DMS114 treated with DMSO at 0.1 percent for 48 hours (cell line): ENCODE measurements at regions not wholly inside any gene's neighbourhood (a gene's known extent, or its start where the extent isn't known, plus 50 kb on each side); places are given as distances from the start of the nearest gene placed in this dataset.
"Not testable (repeated sequence)": the region's sequence is repeated elsewhere in the genome, so short reads cannot be mapped to it uniquely, and the experiment has no call there.

Source experiments
- DNase-seq: peaks from one replicate; lab custom pipeline; 2025; ENCODE audit not compliant: unreplicated experiment; lab: John Stamatoyannopoulos, UW

DNA sequence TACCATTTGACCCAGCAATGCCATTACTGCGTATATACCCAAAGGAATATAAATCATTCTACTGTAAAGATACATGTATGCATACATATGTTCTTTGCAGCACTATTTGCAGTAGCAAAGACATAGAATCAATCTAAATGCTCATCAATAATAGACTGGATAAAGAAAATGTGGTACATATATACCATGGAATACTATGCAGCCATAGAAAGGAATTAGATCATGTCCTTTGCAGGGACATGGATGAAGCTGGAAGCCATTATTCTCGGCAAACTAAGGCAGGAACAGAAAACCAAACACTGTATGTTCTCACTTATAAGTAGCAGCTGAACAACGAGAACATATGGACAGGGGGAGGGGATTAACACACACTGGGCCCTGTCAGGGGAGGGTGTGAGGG is 54.8 kb upstream of the ZNF30 start:
- DNase-seq = not testable (repeated sequence)

DNA sequence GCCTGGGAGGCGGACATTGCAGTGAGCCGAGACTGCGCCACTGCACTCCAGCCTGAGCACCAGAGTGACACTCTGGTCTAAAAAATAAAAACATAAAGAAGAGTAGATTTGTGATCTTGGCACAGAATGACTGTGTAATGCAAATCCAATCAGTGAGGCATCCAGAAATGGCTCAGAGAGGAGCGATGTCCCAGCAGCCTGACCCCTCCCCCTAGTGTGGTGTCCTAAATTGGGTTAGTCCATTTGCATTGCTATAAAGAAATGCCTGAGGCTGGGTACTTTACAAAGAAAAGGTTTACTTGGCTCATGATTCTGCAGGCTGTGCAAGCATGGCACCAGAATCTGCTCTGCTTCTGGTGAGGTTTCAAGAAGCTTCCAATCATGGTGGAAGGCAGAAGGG is 59.1 kb upstream of the ZNF30 start:
- DNase-seq = no peak

DNA sequence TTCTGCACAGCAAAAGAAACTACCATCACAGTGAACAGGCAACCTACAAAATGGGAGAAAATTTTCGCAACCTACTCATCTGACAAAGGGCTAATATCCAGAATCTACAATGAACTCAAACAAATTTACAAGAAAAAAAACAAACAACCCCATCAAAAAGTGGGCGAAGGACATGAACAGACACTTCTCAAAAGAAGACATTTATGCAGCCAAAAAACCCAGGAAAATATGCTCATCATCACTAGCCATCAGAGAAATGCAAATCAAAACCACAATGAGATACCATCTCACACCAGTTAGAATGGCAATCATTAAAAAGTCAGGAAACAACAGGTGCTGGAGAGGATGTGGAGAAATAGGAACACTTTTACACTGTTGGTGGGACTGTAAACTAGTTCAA is 61.5 kb upstream of the ZNF30 start:
- DNase-seq = not testable (repeated sequence)

DNA sequence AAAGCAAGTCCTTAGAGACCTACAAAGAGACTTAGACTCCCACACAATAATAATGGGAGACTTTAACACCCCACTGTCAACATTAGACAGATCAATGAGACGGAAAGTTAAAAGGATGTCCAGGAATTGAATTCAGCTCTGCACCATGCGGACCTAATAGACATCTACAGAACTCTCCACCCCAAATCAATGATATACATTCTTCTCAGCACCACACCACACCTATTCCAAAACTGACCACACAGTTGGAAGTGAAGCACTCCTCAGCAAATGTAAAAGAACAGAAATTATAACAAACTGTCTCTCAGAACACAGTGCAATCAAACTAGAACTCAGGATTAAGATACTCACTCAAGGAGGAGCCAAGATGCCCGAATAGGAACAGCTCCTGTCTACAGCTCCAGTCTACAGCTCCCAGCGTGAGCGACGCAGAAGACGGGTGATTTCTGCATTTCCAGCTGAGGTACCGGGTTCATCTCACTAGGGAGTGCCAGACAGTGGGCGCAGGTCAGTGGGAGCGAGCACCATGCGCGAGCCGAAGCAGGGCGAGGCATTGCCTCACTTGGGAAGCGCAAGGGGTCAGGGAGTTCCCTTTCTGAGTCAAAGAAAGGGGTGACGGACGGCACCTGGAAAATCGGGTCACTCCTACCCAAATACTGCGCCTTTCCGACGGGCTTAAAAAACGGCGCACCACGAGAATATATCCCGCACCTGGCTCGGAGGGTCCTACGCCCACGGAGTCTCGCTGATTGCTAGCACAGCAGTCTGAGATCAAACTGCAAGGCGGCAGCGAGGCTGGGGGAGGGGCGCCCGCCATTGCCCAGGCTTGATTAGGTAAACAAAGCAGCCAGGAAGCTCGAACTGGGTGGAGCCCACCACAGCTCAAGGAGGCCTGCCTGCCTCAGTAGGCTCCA is 66.6 kb upstream of the ZNF30 start:
- DNase-seq = not testable (repeated sequence)

DNA sequence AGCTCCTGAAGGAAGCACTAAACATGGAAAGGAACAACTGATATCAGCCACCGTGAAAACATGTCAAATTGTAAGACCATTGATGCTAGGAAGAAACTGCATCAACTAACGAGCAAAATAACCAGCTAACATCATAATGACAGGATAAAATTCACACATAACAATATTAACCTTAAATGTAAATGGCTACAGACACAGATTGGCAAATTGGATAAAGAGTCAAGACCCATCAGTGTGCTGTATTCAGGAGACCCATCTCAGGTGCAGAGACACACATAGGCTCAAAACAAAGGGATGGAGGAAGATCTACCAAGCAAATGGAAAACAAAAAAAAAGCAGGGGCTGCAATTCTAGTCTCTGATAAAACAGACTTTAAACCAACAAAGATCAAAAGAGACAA is 67.4 kb upstream of the ZNF30 start:
- not testable (repeated sequence) for DNase-seq

DNA sequence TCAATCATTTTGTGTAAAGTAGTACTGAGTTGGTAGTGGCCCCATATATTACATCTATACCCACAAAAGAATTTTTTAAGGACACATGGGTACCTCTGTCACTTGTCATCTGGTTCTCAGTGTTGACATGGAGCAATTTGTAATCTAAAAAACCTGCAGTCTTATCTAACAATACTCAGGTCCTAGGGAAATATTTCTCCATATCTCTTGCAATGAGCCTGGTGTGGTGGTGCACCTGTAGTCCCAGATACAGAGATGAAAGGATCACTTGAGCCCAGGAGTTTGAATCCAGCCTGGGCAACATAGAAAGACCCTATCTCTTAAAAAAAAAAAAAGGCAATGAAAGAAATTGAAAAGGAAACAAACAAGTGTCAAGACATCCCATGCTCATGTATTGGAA is 70.7 kb upstream of the ZNF30 start:
- DNase-seq = no peak

DNA sequence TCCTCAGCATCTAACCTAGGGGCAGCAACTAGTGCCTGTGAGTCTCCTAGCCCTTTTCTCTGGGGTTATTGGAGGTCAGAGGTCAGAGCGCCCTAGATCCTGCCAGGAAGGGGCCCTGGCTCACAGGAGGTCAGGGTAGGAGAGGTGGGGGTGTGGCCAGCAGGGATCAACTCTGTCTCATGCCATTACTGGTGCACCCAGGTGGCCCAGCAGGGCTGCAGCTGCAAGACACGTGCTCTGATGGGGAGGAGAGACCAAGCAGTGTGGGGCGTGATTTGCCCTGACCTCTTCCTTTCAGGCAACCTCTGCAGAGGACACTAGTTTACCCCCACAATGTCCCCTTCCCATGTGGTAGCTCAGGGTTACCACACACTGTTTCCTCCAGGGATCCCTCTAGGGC is 73.3 kb upstream of the ZNF30 start:
- DNase-seq = no peak

DNA sequence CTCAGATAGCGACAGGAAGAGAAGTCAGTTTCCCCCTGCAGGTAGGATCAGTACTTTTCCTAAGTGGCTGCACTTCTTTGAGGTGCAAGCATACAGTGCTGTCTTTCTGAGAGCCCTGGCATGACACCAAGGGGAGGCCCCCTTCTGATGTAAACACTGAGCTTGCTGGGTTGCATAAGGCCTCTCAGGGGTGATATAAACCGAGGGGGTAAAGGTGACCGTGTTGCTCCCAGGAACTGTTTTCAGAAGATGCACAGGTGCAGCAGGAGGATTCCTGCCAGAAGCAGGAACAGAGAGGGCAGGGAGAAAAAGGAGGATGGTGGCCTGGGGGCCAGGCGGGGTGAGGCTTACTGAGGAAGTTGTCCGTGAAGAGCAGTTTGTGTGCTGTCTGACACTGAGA is 74.0 kb upstream of the ZNF30 start:
- no peak for DNase-seq

DNA sequence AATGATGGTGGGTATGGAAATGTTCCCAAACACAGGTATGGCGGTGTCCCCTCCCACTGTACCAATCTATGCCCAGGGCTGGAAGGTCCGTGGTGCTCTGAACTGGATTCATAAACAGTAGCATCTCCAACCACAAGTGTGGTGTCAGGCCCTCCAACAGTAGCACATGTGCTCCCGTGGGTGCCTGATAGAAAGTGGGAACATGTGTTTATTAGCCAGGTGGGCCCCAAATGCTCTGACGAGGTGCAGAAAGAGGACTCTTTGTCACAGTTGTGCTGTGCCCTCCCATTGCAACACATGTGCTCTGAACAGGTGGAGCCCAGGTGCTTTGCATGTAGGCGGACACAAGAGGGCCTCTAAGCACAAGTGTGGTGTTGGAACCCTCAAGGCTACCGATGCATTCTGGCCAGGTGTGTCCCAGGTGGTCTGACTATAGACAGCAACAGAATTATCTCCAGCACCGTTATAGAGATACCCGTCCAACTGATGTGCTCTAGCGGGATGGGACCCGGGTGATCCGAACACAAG is 75.4 kb upstream of the ZNF30 start:
- DNase-seq = no peak

DNA sequence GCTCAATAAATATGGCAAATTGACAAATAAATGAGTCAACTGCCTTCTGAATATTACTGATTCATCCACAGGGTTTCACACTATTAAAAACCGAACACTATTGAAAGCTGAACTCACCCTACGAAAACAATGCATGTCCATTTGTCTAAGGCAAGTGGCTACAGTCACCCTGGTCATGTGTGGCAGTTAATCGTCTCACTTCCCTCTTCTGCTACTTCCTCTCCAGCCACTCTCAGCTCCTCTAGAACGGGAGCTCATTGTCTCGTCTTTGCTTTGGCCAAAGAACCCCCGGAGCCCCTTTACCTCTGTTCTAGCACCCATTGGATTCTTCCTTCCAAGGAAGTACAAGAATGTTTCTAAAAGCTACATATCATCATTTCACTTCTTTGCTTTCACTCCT is 74.4 kb upstream of the ZNF599 start:
- DNase-seq = no peak

DNA sequence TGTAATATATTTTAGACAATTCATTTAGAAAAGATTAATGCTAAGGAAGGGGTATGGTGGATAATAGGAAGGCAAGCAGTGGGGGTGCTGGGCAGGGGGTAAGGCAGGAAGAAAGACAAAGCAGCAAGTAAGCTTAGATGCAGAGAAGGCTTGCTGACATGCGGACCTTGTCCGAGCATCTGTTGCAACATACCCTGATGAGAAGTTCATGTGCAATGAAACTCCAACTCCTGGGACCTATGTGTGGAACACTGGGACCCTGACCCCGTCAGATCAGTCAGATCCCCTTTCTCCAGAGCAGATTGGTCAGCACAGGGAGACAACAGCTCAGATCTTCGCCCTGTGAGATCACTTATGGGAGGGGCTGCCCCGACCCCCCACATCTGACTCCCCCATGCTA is 71.3 kb upstream of the ZNF599 start:
- no peak for DNase-seq

DNA sequence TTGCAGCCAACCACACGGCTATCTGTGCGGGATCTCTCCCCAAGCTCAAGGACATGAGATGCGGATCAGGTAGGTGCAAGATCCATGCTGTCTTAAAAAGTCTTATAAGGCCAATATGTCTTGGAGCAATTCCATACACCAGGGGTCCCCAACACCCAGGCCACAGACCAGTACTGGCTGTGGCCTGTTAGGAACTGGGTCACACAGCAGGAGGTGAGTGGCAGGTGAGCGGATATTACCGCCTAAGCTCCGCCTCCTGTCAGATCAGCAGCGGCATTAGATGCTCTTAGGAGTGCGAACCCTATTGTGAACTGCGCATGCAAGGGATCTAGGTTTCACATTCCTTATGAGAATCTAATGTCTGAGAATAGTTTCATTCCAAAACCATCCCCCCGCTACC is 68.8 kb upstream of the ZNF599 start:
- DNase-seq = no peak

DNA sequence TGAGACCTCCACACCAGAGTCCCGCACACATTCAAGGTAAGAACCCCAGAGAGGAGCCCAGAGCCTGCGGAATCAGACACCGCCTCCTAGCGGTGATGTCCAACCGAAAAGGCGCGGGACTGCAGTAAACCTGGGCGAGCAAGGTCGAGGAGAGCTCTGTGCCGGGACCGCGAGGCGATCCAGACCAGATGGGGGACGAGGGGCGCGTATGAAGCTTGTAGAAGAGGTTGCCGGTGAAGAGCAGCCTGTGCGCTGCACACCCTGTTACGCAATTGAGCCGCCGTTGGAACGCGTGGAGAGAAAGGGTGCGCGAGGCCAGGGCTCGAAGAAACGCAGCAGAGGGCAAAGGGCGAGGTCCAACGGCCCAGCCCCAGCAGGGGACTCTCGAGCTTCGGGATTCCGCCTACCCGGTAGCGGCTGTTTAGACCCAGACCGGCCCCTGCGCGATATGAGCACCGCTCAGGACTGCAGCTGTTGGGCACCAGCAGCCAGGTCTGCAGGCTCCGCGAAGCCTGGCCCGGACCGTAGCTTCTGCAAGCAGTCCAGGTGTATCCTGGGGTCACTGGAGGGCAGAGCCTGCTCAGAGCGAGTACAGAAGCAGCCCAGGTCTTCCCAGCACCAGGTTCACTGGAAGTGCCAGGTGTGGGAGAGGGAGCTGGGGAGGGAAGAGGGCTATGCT is 65.9 kb upstream of the ZNF599 start:
- DNase-seq = no peak

DNA sequence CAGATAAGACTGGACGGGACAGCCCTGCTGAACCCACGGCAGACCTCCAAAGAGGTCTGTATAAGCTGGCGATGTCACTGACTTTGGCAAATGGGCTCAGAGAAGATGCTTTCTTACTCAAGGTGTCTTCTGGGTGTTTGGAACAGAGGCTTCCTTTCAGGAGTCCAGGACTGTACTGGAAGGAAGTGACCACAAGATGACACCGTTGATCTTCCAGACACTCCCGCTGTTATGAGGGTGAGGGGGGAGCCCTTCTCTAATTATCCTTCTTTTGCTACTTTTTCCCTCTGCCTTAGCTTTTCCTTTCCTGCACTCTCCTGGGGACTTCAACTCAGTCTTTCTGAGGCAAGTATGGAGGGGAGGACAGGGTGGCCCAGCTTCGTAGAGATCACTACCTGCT is 65.2 kb upstream of the ZNF599 start:
- DNase-seq = peak; percentile 16

DNA sequence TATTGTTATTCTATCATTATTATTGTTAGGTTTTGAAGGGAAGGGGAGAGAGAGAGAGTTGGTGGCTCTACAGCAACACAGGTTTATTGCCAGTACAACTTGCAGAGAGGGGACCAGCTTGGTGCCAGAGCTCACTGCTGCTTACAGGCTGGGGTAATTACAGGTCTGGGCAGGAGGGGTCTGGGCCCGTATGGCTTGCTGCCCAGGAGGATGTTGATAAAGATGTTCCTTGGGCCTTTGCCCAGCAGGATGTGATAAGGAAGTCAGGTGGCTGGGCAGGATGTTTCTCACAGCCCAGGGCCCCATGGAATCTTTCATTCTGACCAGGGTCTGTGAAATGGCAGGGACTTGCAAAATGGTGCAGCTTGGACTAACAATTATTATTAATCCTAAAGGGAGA is 64.2 kb upstream of the ZNF599 start:
- no peak for DNase-seq

DNA sequence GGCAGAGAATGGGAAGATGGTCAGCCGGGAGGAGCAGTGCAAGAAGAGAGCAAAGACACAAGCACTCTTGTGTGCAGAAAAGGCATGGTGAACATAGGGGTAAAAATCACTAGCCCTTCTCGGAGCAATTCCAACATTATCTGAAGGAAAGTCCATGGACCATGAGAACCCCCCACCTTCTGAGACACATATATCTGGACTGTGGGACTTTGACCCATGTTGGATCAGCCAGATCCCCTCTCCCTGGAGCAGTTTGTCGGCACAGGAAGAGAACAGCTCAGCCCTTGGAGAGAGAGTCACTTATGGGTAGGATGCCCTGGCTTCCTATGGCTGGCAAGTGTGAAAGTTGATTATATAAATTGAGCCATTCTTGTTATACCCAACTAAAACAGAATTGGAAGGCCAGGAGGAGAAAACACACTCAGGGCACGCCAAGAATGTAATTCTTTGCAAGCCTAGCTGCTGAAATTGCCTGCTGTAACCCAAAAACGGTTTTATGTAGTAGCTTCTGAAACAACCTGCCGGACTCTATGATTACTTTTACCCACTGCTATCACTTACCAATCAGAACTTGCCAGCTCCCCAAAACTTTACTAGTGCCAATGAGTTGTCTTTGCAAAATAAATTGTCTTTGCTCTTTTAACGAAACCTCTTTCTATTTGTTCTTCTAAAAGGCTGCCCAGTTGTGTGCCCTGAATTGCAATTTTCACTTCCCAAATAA is 62.8 kb upstream of the ZNF599 start:
- no peak for DNase-seq

DNA sequence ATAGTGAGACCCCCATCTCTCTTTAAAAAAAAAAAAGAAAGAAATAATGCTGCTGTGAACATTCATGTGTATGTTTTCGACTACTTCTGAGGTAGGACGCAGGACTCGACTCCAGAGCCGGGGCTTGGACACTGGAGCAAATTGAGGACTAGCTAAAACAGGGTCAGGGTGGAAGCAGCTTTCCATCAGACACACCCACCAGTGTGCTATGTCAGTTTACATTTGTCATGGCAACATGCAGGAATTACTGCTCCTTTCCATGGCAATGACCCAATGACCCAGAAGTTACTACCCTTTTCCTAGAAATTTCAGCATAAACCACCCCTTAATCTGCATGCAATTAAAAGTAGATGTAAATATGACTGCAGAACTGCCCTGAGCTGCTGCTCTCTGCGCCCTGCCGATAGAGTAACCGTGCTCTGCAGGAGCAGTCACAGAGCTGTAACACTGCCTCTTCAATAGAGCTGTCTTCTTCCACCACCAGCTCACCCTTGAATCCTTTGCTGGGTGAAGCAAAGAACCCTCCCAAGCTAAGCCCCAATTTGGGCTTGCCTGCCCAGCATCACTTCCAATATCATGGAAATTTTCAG is 61.6 kb upstream of the ZNF599 start:
- no peak for DNase-seq

DNA sequence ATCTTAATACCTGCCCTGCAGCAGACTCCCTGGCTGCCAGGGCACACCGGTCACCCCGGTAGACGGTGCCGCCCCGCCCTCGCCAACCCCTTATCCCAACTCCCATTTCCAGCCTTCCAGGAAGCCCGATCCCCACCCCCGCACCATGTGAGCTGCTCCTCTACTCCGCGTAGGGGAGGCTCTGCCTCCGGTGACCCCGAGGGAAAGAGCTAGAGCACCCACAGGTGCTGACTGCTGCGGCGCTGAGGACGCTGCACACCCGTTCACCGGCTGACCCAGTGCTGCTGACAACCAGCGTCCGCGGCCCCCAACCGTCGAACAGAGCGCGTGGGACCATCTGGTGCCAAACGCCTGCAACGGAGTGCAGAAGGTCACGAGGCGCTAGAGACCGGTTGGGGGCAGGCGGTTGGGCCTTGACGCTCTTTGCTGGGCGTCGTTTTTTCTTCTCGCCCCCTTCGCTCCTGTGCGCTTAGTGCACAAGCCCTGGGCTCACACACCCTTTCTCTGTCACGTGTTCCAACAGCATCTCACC is 59.6 kb upstream of the ZNF599 start:
- no peak for DNase-seq

DNA sequence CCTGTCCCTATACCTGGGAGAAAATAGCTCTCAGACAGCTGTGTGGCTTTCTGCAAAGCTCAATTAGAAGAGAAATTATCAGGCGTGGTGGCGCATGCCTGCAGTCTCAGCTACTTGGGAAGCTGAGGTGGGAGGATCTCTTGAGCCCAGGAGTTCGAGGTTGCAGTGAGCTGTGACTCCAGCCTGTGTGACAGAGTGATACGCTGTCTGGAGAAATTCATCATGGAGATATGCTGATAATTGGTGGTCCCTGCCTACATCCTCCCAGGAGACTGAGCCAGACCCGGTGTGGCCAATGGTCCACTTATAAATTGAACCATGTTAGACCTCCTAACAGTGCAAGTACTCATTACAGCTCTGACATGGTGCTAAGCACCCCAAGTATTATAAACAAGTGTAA is 58.7 kb upstream of the ZNF599 start:
- DNase-seq = no peak

DNA sequence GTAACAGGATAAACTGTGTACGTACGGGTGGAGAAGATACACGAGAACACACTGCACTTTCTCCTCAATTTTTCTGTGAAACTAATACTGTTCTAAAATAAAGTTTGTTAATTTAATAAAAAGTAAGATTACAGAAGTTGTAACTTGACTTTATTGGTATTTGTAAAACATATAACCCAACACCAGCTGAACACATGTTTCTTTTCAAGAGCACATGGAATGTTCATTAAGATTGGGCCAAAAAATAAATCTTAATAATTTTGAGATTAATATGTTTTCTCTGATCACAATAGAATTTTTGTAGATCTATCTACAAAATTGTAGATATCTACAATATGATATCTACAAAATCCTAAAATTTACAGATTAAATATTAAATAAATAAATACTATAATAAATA is 55.1 kb upstream of the ZNF599 start:
- DNase-seq = no peak

DNA sequence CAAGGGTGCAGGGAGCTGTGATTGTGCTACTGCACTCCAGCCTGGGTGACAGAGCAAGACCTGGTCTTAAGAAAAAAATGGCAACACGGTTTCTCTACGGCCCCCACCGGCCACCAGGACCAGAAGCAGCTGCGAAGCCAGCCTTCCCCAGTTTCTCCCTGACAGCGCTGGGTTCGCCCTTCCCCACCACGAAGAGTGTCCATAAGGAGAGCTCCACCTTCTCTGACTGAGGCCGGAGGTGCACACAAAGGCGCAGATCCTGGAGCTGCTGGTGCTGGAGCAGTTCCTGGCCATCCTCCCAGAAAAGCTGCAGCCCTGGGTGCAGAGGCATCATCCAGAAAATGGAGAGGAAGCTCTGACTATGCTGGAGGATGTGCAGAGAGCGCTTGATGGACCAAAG is 52.2 kb upstream of the ZNF599 start:
- DNase-seq = no peak
